Uterus (tissue), 2 donors: ENCODE measurements at regions not wholly inside any gene's neighbourhood (a gene's known extent, or its start where the extent isn't known, plus 50 kb on each side); places are given as distances from the start of the nearest gene placed in this dataset.

ENCODE experiments used
- POLR2A ChIP-seq, 2 donors: fragments of 450-650 bp; IDR thresholded peaks; one replicate each; pipeline ENCODE4 v1.6.1; 2016; ENCODE audit warnings: antibody characterized with exemption in 2 of 2, mild to moderate bottlenecking in 1 of 2, moderate library complexity in 1 of 2
- TF ChIP-seq, protein P1 (sequence below), 4 experiments: fragments of 200-600 bp in 2 of 4; fragments of 450-650 bp in 2 of 4; sonication (generic) in 2 of 4; IDR thresholded peaks; one replicate each; pipeline ENCODE4 v1.5.1; 2016 to 2019; ENCODE audit warnings: antibody characterized with exemption in 4 of 4, mild to moderate bottlenecking in 2 of 4, moderate library complexity in 1 of 4

DNA sequence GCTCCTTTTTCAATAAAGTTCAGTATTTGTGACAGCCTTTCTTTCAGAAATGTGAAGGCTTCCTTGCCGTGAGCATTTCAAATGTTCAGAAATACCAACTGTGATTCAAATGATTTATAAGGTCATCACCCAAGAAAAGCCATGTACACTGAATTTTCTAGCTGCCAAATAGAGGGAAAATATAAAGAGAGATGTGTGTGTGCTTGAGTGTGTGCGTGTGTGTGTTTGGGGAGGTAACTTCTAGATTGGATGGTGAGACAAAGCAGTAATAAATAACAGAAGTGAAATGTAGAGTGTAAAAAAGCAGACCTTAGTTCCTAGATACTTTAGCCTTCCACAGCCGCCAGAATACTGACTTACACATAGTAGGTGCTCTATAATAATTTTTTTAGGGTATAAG, 577.4 kb downstream of the TBL1XR1 start:
- TF ChIP-seq, protein P1, sequence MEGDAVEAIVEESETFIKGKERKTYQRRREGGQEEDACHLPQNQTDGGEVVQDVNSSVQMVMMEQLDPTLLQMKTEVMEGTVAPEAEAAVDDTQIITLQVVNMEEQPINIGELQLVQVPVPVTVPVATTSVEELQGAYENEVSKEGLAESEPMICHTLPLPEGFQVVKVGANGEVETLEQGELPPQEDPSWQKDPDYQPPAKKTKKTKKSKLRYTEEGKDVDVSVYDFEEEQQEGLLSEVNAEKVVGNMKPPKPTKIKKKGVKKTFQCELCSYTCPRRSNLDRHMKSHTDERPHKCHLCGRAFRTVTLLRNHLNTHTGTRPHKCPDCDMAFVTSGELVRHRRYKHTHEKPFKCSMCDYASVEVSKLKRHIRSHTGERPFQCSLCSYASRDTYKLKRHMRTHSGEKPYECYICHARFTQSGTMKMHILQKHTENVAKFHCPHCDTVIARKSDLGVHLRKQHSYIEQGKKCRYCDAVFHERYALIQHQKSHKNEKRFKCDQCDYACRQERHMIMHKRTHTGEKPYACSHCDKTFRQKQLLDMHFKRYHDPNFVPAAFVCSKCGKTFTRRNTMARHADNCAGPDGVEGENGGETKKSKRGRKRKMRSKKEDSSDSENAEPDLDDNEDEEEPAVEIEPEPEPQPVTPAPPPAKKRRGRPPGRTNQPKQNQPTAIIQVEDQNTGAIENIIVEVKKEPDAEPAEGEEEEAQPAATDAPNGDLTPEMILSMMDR (IDR thresholded peaks at IDR 0.05) = no peak
- TF ChIP-seq POLR2A (IDR thresholded peaks at IDR 0.05) = no peak
